ENCODE measurements at regions not wholly inside any gene's neighbourhood (a gene's known extent, or its start where the extent isn't known, plus 50 kb on each side); places are given as distances from the start of the nearest gene placed in this dataset.

- Histone ChIP-seq H3K9me2 (replicated peaks; ENCODE audit: low read depth, low read length) (no peaks in the 10 kb centered on the region; the same call in 1 of the 2 replicates), H4K20me1 (ENCODE audit: insufficient read depth, low read length, poor library complexity, severe bottlenecking) (no peaks in the 10 kb centered on the region), H3K79me2 (ENCODE audit: insufficient read depth, low read length) (no peaks in the 10 kb centered on the region), H3K27me3 (ENCODE audit: insufficient read depth, low read length, poor library complexity, severe bottlenecking) (no peaks in the 10 kb centered on the region), H3F3A (ENCODE audit: low read depth) (no peaks in the 10 kb centered on the region), H3K9me3 (ENCODE audit: insufficient read depth, low read depth, low read length) (no peaks in the 10 kb centered on the region), H3K9ac (ENCODE audit: low read depth, low read length, poor library complexity, severe bottlenecking) (no peak overlapping the region), H3K36me3 (ENCODE audit: insufficient read depth, low read length) (no peaks in the 10 kb centered on the region), H3K4me3 (ENCODE audit: low read length, poor library complexity, severe bottlenecking) (no peak overlapping the region), H2AFZ (ENCODE audit: low read length) (no peak overlapping the region), H3K4me1 (ENCODE audit: insufficient read depth, low read length, poor library complexity, severe bottlenecking) (no peaks in the 10 kb centered on the region), H3K4me2 (ENCODE audit: low read depth, low read length, poor library complexity, severe bottlenecking) (no peak overlapping the region)
- no peak for TF ChIP-seq CTCF (conservative IDR thresholded peaks at IDR 0.05; ENCODE audit: low read length)
- no peak for TF ChIP-seq EZH2phosphoT487 (IDR thresholded peaks at IDR 0.05; ENCODE audit: borderline replicate concordance)
These were observed 117.4 kb upstream of the MAGI2 start for GRCh38 chr7:79570903-79571302.

- Histone ChIP-seq H3K79me2 (ENCODE audit: insufficient read depth, low read length) (no peaks in the 10 kb centered on the region), H3K4me1 (ENCODE audit: insufficient read depth, low read length, poor library complexity, severe bottlenecking) (no peaks in the 10 kb centered on the region), H3K9me2 (replicated peaks; ENCODE audit: low read depth, low read length) (no peaks in the 10 kb centered on the region), H3K4me2 (ENCODE audit: low read depth, low read length, poor library complexity, severe bottlenecking) (no peak overlapping the region), H3K27me3 (ENCODE audit: insufficient read depth, low read length, poor library complexity, severe bottlenecking) (no peaks in the 10 kb centered on the region), H3K36me3 (ENCODE audit: insufficient read depth, low read length) (no peaks in the 10 kb centered on the region), H3F3A (ENCODE audit: low read depth) (no peaks in the 10 kb centered on the region), H4K20me1 (ENCODE audit: insufficient read depth, low read length, poor library complexity, severe bottlenecking) (no peaks in the 10 kb centered on the region), H3K9me3 (ENCODE audit: insufficient read depth, low read depth, low read length) (no peaks in the 10 kb centered on the region), H3K4me3 (ENCODE audit: low read length, poor library complexity, severe bottlenecking) (no peak overlapping the region), H3K9ac (ENCODE audit: low read depth, low read length, poor library complexity, severe bottlenecking) (no peak overlapping the region), H2AFZ (ENCODE audit: low read length) (no peak overlapping the region)
- no peak for TF ChIP-seq EZH2phosphoT487 (IDR thresholded peaks at IDR 0.05; ENCODE audit: borderline replicate concordance)
- TF ChIP-seq CTCF (conservative IDR thresholded peaks at IDR 0.05; ENCODE audit: low read length) = no peak
These were observed 110.5 kb upstream of the MAGI2 start for GRCh38 chr7:79563821-79564522.

- Histone ChIP-seq H3K9ac (ENCODE audit: low read depth, low read length, poor library complexity, severe bottlenecking) (no peak overlapping the region), H3K4me1 (ENCODE audit: insufficient read depth, low read length, poor library complexity, severe bottlenecking) (no peaks in the 10 kb centered on the region), H3F3A (ENCODE audit: low read depth) (no peaks in the 10 kb centered on the region), H3K79me2 (ENCODE audit: insufficient read depth, low read length) (no peaks in the 10 kb centered on the region), H3K4me3 (ENCODE audit: low read length, poor library complexity, severe bottlenecking) (no peak overlapping the region), H3K9me2 (replicated peaks; ENCODE audit: low read depth, low read length) (no peaks in the 10 kb centered on the region), H3K9me3 (ENCODE audit: insufficient read depth, low read depth, low read length) (no peaks in the 10 kb centered on the region), H3K4me2 (ENCODE audit: low read depth, low read length, poor library complexity, severe bottlenecking) (no peak overlapping the region), H2AFZ (ENCODE audit: low read length) (no peak overlapping the region), H4K20me1 (ENCODE audit: insufficient read depth, low read length, poor library complexity, severe bottlenecking) (no peaks in the 10 kb centered on the region), H3K27me3 (ENCODE audit: insufficient read depth, low read length, poor library complexity, severe bottlenecking) (no peaks in the 10 kb centered on the region), H3K36me3 (ENCODE audit: insufficient read depth, low read length) (no peaks in the 10 kb centered on the region)
- TF ChIP-seq CTCF (conservative IDR thresholded peaks at IDR 0.05; ENCODE audit: low read length) (no peak), EZH2phosphoT487 (IDR thresholded peaks at IDR 0.05; ENCODE audit: borderline replicate concordance) (no peak)
These were observed 102.1 kb upstream of the MAGI2 start for GRCh38 chr7:79555571-79555970.
